Trophoblast cell (in vitro differentiated cells and primary cell): ENCODE measurements at regions not wholly inside any gene's neighbourhood (a gene's known extent, or its start where the extent isn't known, plus 50 kb on each side); places are given as distances from the start of the nearest gene placed in this dataset.

Experiments
- DNase-seq, 2 donors: peaks; one replicate each; pipeline ENCODE4 v3.0.0-alpha.2; 2016
- H2AFZ ChIP-seq: 2 replicates; pipeline ENCODE4 v1.6.1; 2013; ENCODE audit warnings: low read length, moderate library complexity, mild to moderate bottlenecking; ENCODE audit not compliant: insufficient read depth, poor library complexity
- H2AK5ac ChIP-seq: 2 replicates; pipeline ENCODE4 v1.6.1; 2013; ENCODE audit warnings: mild to moderate bottlenecking, low read length
- H2BK120ac ChIP-seq: 2 replicates; pipeline ENCODE4 v1.6.1; 2013; ENCODE audit warnings: low read length, mild to moderate bottlenecking, moderate library complexity; ENCODE audit not compliant: insufficient read depth, poor library complexity
- H2BK12ac ChIP-seq: 2 replicates; pipeline ENCODE4 v1.6.1; 2013; ENCODE audit warnings: mild to moderate bottlenecking, low read length, moderate library complexity
- H2BK5ac ChIP-seq: 2 replicates; pipeline ENCODE4 v1.6.1; 2013; ENCODE audit warnings: low read length, low read depth, moderate library complexity, mild to moderate bottlenecking; ENCODE audit not compliant: poor library complexity
- H3K14ac ChIP-seq: 2 replicates; pipeline ENCODE4 v1.6.1; 2013; ENCODE audit warnings: mild to moderate bottlenecking, low read length
- H3K18ac ChIP-seq: 2 replicates; pipeline ENCODE4 v1.6.1; 2013; ENCODE audit warnings: mild to moderate bottlenecking, low read length
- H3K23ac ChIP-seq: 2 replicates; pipeline ENCODE4 v1.6.1; 2013; ENCODE audit warnings: low read length
- H3K27ac ChIP-seq: 2 replicates; pipeline ENCODE4 v1.5.1; 2013; ENCODE audit warnings: low read depth, mild to moderate bottlenecking, inconsistent platforms, low read length, moderate library complexity
- H3K27me3 ChIP-seq: 2 replicates; pipeline ENCODE4 v1.6.1; 2013; ENCODE audit warnings: inconsistent platforms, mild to moderate bottlenecking, low read length, moderate library complexity; ENCODE audit not compliant: insufficient read depth
- H3K36me3 ChIP-seq, 2 experiments: 1 replicate in 1 of 2; 2 replicates in 1 of 2; pipeline ENCODE4 v1.6.1; 2013; ENCODE audit warnings: low read length in 2 of 2, mild to moderate bottlenecking in 2 of 2, moderate library complexity in 1 of 2; ENCODE audit not compliant: insufficient read depth in 2 of 2, control insufficient read depth in 1 of 2
- H3K4ac ChIP-seq: 2 replicates; pipeline ENCODE4 v1.6.1; 2013; ENCODE audit warnings: low read depth, mild to moderate bottlenecking, low read length, moderate library complexity
- H3K4me1 ChIP-seq, 2 experiments: 1 replicate in 1 of 2; 2 replicates in 1 of 2; pipeline ENCODE4 v1.6.1; 2013; ENCODE audit warnings: low read length in 2 of 2, mild to moderate bottlenecking in 2 of 2, moderate library complexity in 1 of 2; ENCODE audit not compliant: insufficient read depth in 2 of 2, control insufficient read depth in 1 of 2
- H3K4me2 ChIP-seq: 2 replicates; pipeline ENCODE4 v1.6.1; 2013; ENCODE audit warnings: inconsistent platforms, mild to moderate bottlenecking, low read length, moderate library complexity
- H3K4me3 ChIP-seq: 2 replicates; pipeline ENCODE4 v1.5.1; 2013; ENCODE audit warnings: mild to moderate bottlenecking, low read depth, low read length, inconsistent platforms
- H3K79me1 ChIP-seq: one replicate; pipeline ENCODE4 v1.6.1; 2013; ENCODE audit warnings: low read length
- H3K79me2 ChIP-seq: 2 replicates; pipeline ENCODE4 v1.6.1; 2013; ENCODE audit warnings: low read length, mild to moderate bottlenecking; ENCODE audit not compliant: control insufficient read depth, insufficient read depth, poor library complexity
- H3K9ac ChIP-seq: 2 replicates; pipeline ENCODE4 v1.6.1; 2013; ENCODE audit warnings: mild to moderate bottlenecking, low read length
- H3K9me3 ChIP-seq: 2 replicates; pipeline ENCODE4 v1.6.1; 2013; ENCODE audit warnings: low read depth, mild to moderate bottlenecking, control low read depth, inconsistent platforms, low read length; ENCODE audit not compliant: insufficient read depth
- H4K12ac ChIP-seq: 2 replicates; pipeline ENCODE4 v1.6.1; 2013; ENCODE audit warnings: low read depth, mild to moderate bottlenecking, low read length, moderate library complexity
- H4K8ac ChIP-seq: 2 replicates; pipeline ENCODE4 v1.6.1; 2013; ENCODE audit warnings: low read depth, mild to moderate bottlenecking, low read length, moderate library complexity
- H4K91ac ChIP-seq: one replicate; pipeline ENCODE4 v1.6.1; 2013; ENCODE audit warnings: low read depth, mild to moderate bottlenecking, low read length, moderate library complexity
- WGBS: extraction: QIAGEN DNeasy Blood & Tissue Kit; methylation state at CpG from one replicate; pipeline ENCODE4 v1.1.7; 2013; ENCODE audit warnings: missing lambda C conversion rate; ENCODE audit not compliant: insufficient read length, insufficient coverage; ENCODE audit errors: extremely low coverage; 5-methylcytosine and 5-hydroxymethylcytosine counted together

DNA sequence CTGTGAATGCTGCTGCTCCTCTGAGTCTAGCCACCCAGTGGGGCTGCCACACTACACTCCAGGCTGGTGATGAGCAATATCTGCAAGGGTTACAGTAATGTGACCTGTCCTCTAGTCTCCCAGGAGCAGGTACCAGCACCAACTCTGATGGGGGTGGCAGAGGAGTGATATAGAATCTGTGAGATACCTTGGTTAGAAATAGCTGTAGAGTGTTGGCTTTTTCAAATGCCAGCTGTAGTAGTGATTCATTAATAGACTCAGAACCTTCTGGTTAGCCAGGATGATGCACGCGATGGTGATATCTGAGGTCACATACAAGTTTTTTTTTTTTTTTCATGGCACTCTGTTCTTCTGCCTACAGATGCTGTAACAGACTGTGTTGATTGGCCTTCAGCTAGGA is 757.1 kb downstream of the INHBA start:
- H4K91ac ChIP-seq: no peak overlapping the region
- H2BK120ac ChIP-seq: no peak overlapping the region
- peaks cover 7% of the 10 kb centered on the region for H3K9me3 ChIP-seq
- no peak overlapping the region for H2BK12ac ChIP-seq
- H2BK5ac ChIP-seq: no peak overlapping the region
- H3K79me2 ChIP-seq: no peaks in the 10 kb centered on the region
- H3K4me1 ChIP-seq: no peaks in the 10 kb centered on the region
- no peak overlapping the region for H3K4me2 ChIP-seq
- no peak overlapping the region for H2AK5ac ChIP-seq
- no peak overlapping the region for H3K4ac ChIP-seq
- H4K12ac ChIP-seq: no peak overlapping the region
- H3K36me3 ChIP-seq: no peaks in the 10 kb centered on the region
- H4K8ac ChIP-seq: no peak overlapping the region
- H3K27ac ChIP-seq: no peak overlapping the region
- no peak overlapping the region for H2AFZ ChIP-seq
- no peaks in the 10 kb centered on the region for H3K79me1 ChIP-seq
- H3K9ac ChIP-seq: no peak overlapping the region
- DNase-seq: peak; percentile 68 to 77
- no peak overlapping the region for H3K4me3 ChIP-seq
- no peak overlapping the region for H3K23ac ChIP-seq
- H3K27me3 ChIP-seq: no peaks in the 10 kb centered on the region
- no peak overlapping the region for H3K18ac ChIP-seq
- no peak overlapping the region for H3K14ac ChIP-seq
- no CpG with 5 or more reads among the region's 2 CpGs for WGBS

DNA sequence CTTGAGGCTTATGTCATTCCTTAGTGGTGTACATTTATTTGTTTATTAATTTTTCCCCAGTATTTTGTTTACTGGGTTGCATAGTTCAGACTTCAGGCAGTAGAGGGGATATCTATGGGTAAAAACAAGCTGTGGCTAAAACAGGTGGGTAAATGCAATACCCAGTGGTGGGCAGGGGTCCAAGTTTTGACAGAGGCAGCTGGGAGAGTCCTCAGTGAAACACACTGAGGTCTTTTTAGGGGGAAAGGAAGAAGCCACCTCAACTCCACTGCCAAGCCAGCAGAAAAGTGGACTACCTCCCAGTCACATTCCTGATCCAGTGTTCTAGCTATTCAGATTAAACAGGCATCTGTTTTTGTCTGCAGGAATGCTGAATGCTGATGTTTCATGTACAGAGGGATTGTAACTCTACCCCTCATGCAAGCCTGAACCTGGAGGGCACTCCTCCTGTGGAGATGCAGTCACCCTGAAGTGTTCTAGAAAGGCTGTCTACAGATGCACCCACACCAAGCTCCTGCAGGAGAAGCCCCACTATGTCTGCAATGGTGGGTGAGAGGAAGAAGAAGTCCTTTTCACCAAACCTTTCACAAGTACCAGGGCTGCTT is 757.8 kb downstream of the INHBA start:
- H3K27ac ChIP-seq: no peak overlapping the region
- peaks cover 7% of the 10 kb centered on the region for H3K9me3 ChIP-seq

DNA sequence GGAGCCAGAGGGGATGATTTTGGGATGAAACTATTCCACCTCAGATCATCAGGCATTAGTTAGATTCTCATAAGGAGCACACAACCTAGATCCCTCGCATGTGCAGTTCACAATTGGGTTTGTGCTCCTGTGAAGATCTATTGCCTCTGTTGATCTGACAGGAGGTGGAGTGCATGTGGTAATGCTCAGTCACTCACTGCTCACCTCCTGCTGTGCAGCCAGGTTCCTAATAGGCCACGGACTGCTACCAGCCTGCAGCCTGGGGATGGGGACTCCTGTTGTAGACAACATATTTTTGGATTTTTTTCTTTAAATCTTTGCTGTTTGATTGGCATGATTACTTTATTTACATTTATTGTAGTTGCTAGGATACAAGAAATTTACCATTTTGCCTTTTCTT is 765.0 kb downstream of the INHBA start:
- H3K79me2 ChIP-seq: no peaks in the 10 kb centered on the region
- no CpG with 5 or more reads among the region's 2 CpGs for WGBS
- H3K4me1 ChIP-seq: no peaks in the 10 kb centered on the region
- DNase-seq: no peak
- no peak overlapping the region for H3K27ac ChIP-seq
- H4K91ac ChIP-seq: no peak overlapping the region
- H2AK5ac ChIP-seq: no peak overlapping the region
- H3K18ac ChIP-seq: no peak overlapping the region
- no peaks in the 10 kb centered on the region for H3K27me3 ChIP-seq
- no peak overlapping the region for H3K23ac ChIP-seq
- H3K14ac ChIP-seq: no peak overlapping the region
- no peak overlapping the region for H2BK12ac ChIP-seq
- H4K8ac ChIP-seq: no peak overlapping the region
- H2BK5ac ChIP-seq: no peak overlapping the region
- H3K9me3 ChIP-seq: peaks cover 4% of the 10 kb centered on the region
- no peak overlapping the region for H3K4me2 ChIP-seq
- no peak overlapping the region for H2AFZ ChIP-seq
- no peak overlapping the region for H3K4ac ChIP-seq
- H3K9ac ChIP-seq: no peak overlapping the region
- no peaks in the 10 kb centered on the region for H3K79me1 ChIP-seq
- H3K36me3 ChIP-seq: no peaks in the 10 kb centered on the region
- no peak overlapping the region for H4K12ac ChIP-seq
- no peak overlapping the region for H3K4me3 ChIP-seq
- no peak overlapping the region for H2BK120ac ChIP-seq

More for the DNA sequence above, 757.8 kb downstream of the INHBA start:
- H3K9ac ChIP-seq: no peak overlapping the region
- no peaks in the 10 kb centered on the region for H3K4me1 ChIP-seq
- H2BK120ac ChIP-seq: no peak overlapping the region
- no peak overlapping the region for H3K14ac ChIP-seq
- H4K12ac ChIP-seq: no peak overlapping the region
- no peak overlapping the region for H3K4ac ChIP-seq
- H3K79me1 ChIP-seq: no peaks in the 10 kb centered on the region
- H2BK12ac ChIP-seq: no peak overlapping the region
- H4K91ac ChIP-seq: no peak overlapping the region
- no peak overlapping the region for H3K4me3 ChIP-seq
- no peaks in the 10 kb centered on the region for H3K36me3 ChIP-seq
- H3K27me3 ChIP-seq: no peaks in the 10 kb centered on the region
- H2BK5ac ChIP-seq: no peak overlapping the region
- H3K18ac ChIP-seq: no peak overlapping the region
- H2AK5ac ChIP-seq: no peak overlapping the region
- no peaks in the 10 kb centered on the region for H3K79me2 ChIP-seq
- H2AFZ ChIP-seq: no peak overlapping the region
- peak in 1 of 2 donors; percentile 28 for DNase-seq
- H3K23ac ChIP-seq: no peak overlapping the region
- H4K8ac ChIP-seq: no peak overlapping the region
- H3K4me2 ChIP-seq: no peak overlapping the region

DNA sequence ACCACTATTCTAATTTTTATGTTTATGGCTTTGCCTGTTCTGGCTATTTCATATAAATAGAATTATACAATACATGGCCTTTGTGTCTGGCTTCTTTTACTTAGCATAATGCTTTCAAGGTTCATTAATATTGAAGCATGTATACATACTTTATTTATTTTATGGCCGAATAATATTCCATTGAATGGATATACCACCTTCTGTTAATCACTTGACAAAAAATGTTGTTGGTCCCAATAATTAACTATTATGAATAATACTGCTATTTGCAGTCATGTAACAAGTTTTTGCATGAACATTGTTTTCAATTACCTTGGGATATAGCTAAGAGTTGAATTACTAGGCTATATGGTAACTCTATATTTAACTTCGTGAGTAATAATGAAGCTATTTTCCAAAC is 767.5 kb downstream of the INHBA start:
- WGBS: no CpG with 5 or more reads among the region's 2 CpGs
- Histone ChIP-seq H3K4me3 (no peak overlapping the region), H2AK5ac (no peak overlapping the region), H3K14ac (no peak overlapping the region), H4K91ac (no peak overlapping the region), H3K27ac (no peak overlapping the region), H3K9ac (no peak overlapping the region), H4K8ac (no peak overlapping the region), H3K18ac (no peak overlapping the region), H3K23ac (no peak overlapping the region), H4K12ac (no peak overlapping the region), H3K27me3 (no peaks in the 10 kb centered on the region), H3K4me1 (no peaks in the 10 kb centered on the region), H2BK5ac (no peak overlapping the region), H3K79me2 (no peaks in the 10 kb centered on the region), H3K4me2 (no peak overlapping the region), H3K4ac (no peak overlapping the region), H2BK12ac (no peak overlapping the region), H2AFZ (no peak overlapping the region), H3K36me3 (no peaks in the 10 kb centered on the region), H3K9me3 (peaks cover 4% of the 10 kb centered on the region), H3K79me1 (no peaks in the 10 kb centered on the region), H2BK120ac (no peak overlapping the region)
- DNase-seq: no peak
